HEK293 (cell line): ENCODE measurements at regions not wholly inside any gene's neighbourhood (a gene's known extent, or its start where the extent isn't known, plus 50 kb on each side); places are given as distances from the start of the nearest gene placed in this dataset.

Experiments
- CTCF ChIA-PET: fragments of 350-600 bp; formaldehyde crosslinking; extraction: SDS; loops from one replicate; lab custom pipeline; 2021; ENCODE audit warnings: antibody characterized with exemption; lab: Yijun Ruan, JAX
- POLR2A ChIA-PET: fragments of 300-600 bp; formaldehyde crosslinking; extraction: SDS; loops from one replicate; lab custom pipeline; 2020; ENCODE audit warnings: antibody characterized with exemption, inconsistent platforms; lab: Yijun Ruan, JAX
- H3K27ac ChIP-seq: fragments of 200-500 bp; sonication (Bioruptor generic); 2 replicates; pipeline ENCODE4 v1.5.1; 2014; ENCODE audit warnings: low read depth, low read length, control low read depth, inconsistent platforms; ENCODE audit errors: extremely low read depth
- H3K36me3 ChIP-seq, 2 experiments: fragments of 200-500 bp in 1 of 2; sonication (Bioruptor generic) in 1 of 2; 1 replicate in 1 of 2; 2 replicates in 1 of 2; pipeline ENCODE4 v1.5.1; 2014 to 2017; ENCODE audit warnings: inconsistent platforms in 2 of 2, low read length in 2 of 2; ENCODE audit not compliant: control insufficient read depth in 2 of 2, insufficient read depth in 1 of 2
- H3K4me1 ChIP-seq: fragments of 200-500 bp; sonication (Bioruptor generic); 2 replicates; pipeline ENCODE4 v1.5.1; 2014; ENCODE audit warnings: mild to moderate bottlenecking, low read length, inconsistent platforms; ENCODE audit not compliant: control insufficient read depth, insufficient read depth
- H3K4me3 ChIP-seq: 2 replicates; pipeline ENCODE4 v1.5.1; 2011; ENCODE audit warnings: low read depth, mild to moderate bottlenecking, control low read depth, low read length, moderate library complexity
- H3K9me3 ChIP-seq: fragments of 200-500 bp; sonication (Bioruptor generic); 2 replicates; pipeline ENCODE4 v1.5.1; 2014; ENCODE audit warnings: low read depth, low read length, inconsistent platforms; ENCODE audit not compliant: control insufficient read depth, insufficient read depth
- PRDM1 ChIP-seq: fragments of 450-650 bp; formaldehyde crosslinking; IDR thresholded peaks from 2 replicates; pipeline ENCODE4; 2016; ENCODE audit warnings: missing biosample characterization, missing genetic modification characterization
- ZBTB21 ChIP-seq: fragments of 450-650 bp; formaldehyde crosslinking; IDR thresholded peaks from 2 replicates; pipeline ENCODE4 v1.5.1; 2017; ENCODE audit warnings: missing biosample characterization, missing genetic modification characterization
- ZFP3 ChIP-seq: fragments of 450-650 bp; formaldehyde crosslinking; IDR thresholded peaks from 2 replicates; pipeline ENCODE4 v1.5.1; 2016; ENCODE audit warnings: low read depth, missing biosample characterization, missing genetic modification characterization
- ZIC2 ChIP-seq: fragments of 450-650 bp; formaldehyde crosslinking; IDR thresholded peaks from 2 replicates; pipeline ENCODE4 v1.5.1; 2016; ENCODE audit warnings: missing biosample characterization, missing genetic modification characterization
- ZNF138 ChIP-seq: fragments of 450-650 bp; formaldehyde crosslinking; IDR thresholded peaks from 2 replicates; pipeline ENCODE4 v1.5.1; 2016; ENCODE audit warnings: missing biosample characterization, missing genetic modification characterization, borderline replicate concordance
- ZNF223 ChIP-seq: fragments of 450-650 bp; formaldehyde crosslinking; IDR thresholded peaks from 2 replicates; pipeline ENCODE4 v1.5.1; 2016; ENCODE audit warnings: missing biosample characterization, missing genetic modification characterization
- ZNF24 ChIP-seq: fragments of 450-650 bp; formaldehyde crosslinking; IDR thresholded peaks from 2 replicates; pipeline ENCODE4 v1.5.1; 2016; ENCODE audit warnings: missing biosample characterization, missing genetic modification characterization
- ZNF248 ChIP-seq: fragments of 450-650 bp; formaldehyde crosslinking; IDR thresholded peaks from 2 replicates; pipeline ENCODE4 v1.5.1; 2017; ENCODE audit warnings: missing biosample characterization, missing genetic modification characterization
- ZNF391 ChIP-seq: fragments of 450-650 bp; formaldehyde crosslinking; IDR thresholded peaks from 2 replicates; pipeline ENCODE4 v1.5.1; 2016; ENCODE audit warnings: low read depth, missing biosample characterization, missing genetic modification characterization, borderline replicate concordance
- ZNF398 ChIP-seq: fragments of 450-650 bp; formaldehyde crosslinking; IDR thresholded peaks from 2 replicates; pipeline ENCODE4 v1.5.1; 2017; ENCODE audit warnings: missing biosample characterization, missing genetic modification characterization
- ZNF433 ChIP-seq: fragments of 450-650 bp; formaldehyde crosslinking; IDR thresholded peaks from 2 replicates; pipeline ENCODE4 v1.5.1; 2016; ENCODE audit warnings: missing biosample characterization, missing genetic modification characterization, low read depth
- ZNF473 ChIP-seq: fragments of 450-650 bp; formaldehyde crosslinking; IDR thresholded peaks from 2 replicates; pipeline ENCODE4 v1.5.1; 2017; ENCODE audit warnings: missing biosample characterization, missing genetic modification characterization
- ZNF514 ChIP-seq: fragments of 450-650 bp; formaldehyde crosslinking; IDR thresholded peaks from 2 replicates; pipeline ENCODE4 v1.5.1; 2016; ENCODE audit warnings: missing biosample characterization, missing genetic modification characterization
- ZNF529 ChIP-seq: fragments of 450-650 bp; formaldehyde crosslinking; IDR thresholded peaks from 2 replicates; pipeline ENCODE4 v1.5.1; 2017; ENCODE audit warnings: missing genetic modification characterization, missing biosample characterization; ENCODE audit not compliant: insufficient replicate concordance
- ZNF624 ChIP-seq: fragments of 450-650 bp; formaldehyde crosslinking; IDR thresholded peaks from 2 replicates; pipeline ENCODE4 v1.5.1; 2017; ENCODE audit warnings: missing biosample characterization, missing genetic modification characterization
- ZNF704 ChIP-seq: fragments of 450-650 bp; formaldehyde crosslinking; IDR thresholded peaks from 2 replicates; pipeline ENCODE4 v1.5.1; 2016; ENCODE audit warnings: missing biosample characterization, missing genetic modification characterization
- ZNF777 ChIP-seq: fragments of 450-650 bp; formaldehyde crosslinking; IDR thresholded peaks from 2 replicates; pipeline ENCODE4 v1.5.1; 2017; ENCODE audit warnings: missing biosample characterization, missing genetic modification characterization, borderline replicate concordance
- TF ChIP-seq, protein P1 (sequence below): fragments of 450-650 bp; formaldehyde crosslinking; conservative IDR thresholded peaks from 2 replicates; pipeline ENCODE4 v1.5.1; 2016; ENCODE audit warnings: low read depth, missing biosample characterization, missing genetic modification characterization
- TF ChIP-seq, protein P2 (sequence below): sonication (generic); formaldehyde crosslinking; IDR thresholded peaks from 2 replicates; pipeline ENCODE4 v1.8.1; 2022; ENCODE audit warnings: mild to moderate bottlenecking, moderate library complexity, missing genetic modification reagents
- TF ChIP-seq, protein P3 (sequence below): fragments of 450-650 bp; formaldehyde crosslinking; IDR thresholded peaks from 2 replicates; pipeline ENCODE4 v1.5.1; 2016; ENCODE audit warnings: missing biosample characterization, missing genetic modification characterization
- TF ChIP-seq, protein P4 (sequence below): IDR thresholded peaks from 2 replicates; pipeline ENCODE4 v1.6.1; 2011; ENCODE audit warnings: mild to moderate bottlenecking, low read depth, low read length, borderline replicate concordance

- H3K4me3 ChIP-seq = no peak overlapping the region
- no peaks in the 10 kb centered on the region for H3K36me3 ChIP-seq
- TF ChIP-seq ZNF24 = no peak
- peak; percentile 46; the same call in 1 of the 2 replicates for TF ChIP-seq ZIC2 (tag by site-specific recombination)
- TF ChIP-seq ZFP3 (tag by site-specific recombination) = no peak
- H3K4me1 ChIP-seq = no peaks in the 10 kb centered on the region
- ChIA-PET CTCF (interaction anchor here (0.6 to 1.4 kb wide), 4 partner anchors 17 to 216 kb away, joined by 3 to 5 read pairs (median 4); no protein-coding TSS in a partner anchor), POLR2A (no interaction called here)
- H3K27ac ChIP-seq = no peak overlapping the region
- H3K9me3 ChIP-seq = no peaks in the 10 kb centered on the region
Measured at GRCh38 chr19:31127134-31127967, 221.9 kb downstream of the TSHZ3 start.

- no peaks in the 10 kb centered on the region for H3K4me1 ChIP-seq
- no peaks in the 10 kb centered on the region for H3K9me3 ChIP-seq
- no peak overlapping the region for H3K27ac ChIP-seq
- no peak overlapping the region for H3K4me3 ChIP-seq
- ChIA-PET POLR2A (no interaction called here), CTCF (interaction anchor here (0.9 to 1.4 kb wide), 3 partner anchors 16 to 1099 kb away, joined by 3 to 5 read pairs (median 4); no protein-coding TSS in a partner anchor)
- H3K36me3 ChIP-seq = no peaks in the 10 kb centered on the region
- TF ChIP-seq, protein P1, sequence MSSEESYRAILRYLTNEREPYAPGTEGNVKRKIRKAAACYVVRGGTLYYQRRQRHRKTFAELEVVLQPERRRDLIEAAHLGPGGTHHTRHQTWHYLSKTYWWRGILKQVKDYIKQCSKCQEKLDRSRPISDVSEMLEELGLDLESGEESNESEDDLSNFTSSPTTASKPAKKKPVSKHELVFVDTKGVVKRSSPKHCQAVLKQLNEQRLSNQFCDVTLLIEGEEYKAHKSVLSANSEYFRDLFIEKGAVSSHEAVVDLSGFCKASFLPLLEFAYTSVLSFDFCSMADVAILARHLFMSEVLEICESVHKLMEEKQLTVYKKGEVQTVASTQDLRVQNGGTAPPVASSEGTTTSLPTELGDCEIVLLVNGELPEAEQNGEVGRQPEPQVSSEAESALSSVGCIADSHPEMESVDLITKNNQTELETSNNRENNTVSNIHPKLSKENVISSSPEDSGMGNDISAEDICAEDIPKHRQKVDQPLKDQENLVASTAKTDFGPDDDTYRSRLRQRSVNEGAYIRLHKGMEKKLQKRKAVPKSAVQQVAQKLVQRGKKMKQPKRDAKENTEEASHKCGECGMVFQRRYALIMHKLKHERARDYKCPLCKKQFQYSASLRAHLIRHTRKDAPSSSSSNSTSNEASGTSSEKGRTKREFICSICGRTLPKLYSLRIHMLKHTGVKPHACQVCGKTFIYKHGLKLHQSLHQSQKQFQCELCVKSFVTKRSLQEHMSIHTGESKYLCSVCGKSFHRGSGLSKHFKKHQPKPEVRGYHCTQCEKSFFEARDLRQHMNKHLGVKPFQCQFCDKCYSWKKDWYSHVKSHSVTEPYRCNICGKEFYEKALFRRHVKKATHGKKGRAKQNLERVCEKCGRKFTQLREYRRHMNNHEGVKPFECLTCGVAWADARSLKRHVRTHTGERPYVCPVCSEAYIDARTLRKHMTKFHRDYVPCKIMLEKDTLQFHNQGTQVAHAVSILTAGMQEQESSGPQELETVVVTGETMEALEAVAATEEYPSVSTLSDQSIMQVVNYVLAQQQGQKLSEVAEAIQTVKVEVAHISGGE = no peak
- TF ChIP-seq ZNF433 (tag by site-specific recombination) (no peak), ZBTB21 (no peak), ZNF138 (tag by site-specific recombination) (no peak), ZNF223 (tag by site-specific recombination) (no peak), ZNF473 (no peak), ZNF248 (tag by site-specific recombination) (no peak), ZNF529 (no peak), PRDM1 (tag by site-specific recombination) (no peak), ZNF398 (tag by site-specific recombination) (no peak), ZNF704 (no peak), ZNF777 (tag by site-specific recombination) (no peak), ZNF624 (tag by site-specific recombination) (no peak), ZNF391 (tag by site-specific recombination) (no peak), ZNF514 (tag by site-specific recombination) (no peak)
- TF ChIP-seq, protein P2, sequence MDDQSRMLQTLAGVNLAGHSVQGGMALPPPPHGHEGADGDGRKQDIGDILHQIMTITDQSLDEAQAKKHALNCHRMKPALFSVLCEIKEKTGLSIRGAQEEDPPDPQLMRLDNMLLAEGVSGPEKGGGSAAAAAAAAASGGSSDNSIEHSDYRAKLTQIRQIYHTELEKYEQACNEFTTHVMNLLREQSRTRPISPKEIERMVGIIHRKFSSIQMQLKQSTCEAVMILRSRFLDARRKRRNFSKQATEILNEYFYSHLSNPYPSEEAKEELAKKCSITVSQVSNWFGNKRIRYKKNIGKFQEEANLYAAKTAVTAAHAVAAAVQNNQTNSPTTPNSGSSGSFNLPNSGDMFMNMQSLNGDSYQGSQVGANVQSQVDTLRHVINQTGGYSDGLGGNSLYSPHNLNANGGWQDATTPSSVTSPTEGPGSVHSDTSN (CRISPR knock-in tag) = no peak
- TF ChIP-seq, protein P3, sequence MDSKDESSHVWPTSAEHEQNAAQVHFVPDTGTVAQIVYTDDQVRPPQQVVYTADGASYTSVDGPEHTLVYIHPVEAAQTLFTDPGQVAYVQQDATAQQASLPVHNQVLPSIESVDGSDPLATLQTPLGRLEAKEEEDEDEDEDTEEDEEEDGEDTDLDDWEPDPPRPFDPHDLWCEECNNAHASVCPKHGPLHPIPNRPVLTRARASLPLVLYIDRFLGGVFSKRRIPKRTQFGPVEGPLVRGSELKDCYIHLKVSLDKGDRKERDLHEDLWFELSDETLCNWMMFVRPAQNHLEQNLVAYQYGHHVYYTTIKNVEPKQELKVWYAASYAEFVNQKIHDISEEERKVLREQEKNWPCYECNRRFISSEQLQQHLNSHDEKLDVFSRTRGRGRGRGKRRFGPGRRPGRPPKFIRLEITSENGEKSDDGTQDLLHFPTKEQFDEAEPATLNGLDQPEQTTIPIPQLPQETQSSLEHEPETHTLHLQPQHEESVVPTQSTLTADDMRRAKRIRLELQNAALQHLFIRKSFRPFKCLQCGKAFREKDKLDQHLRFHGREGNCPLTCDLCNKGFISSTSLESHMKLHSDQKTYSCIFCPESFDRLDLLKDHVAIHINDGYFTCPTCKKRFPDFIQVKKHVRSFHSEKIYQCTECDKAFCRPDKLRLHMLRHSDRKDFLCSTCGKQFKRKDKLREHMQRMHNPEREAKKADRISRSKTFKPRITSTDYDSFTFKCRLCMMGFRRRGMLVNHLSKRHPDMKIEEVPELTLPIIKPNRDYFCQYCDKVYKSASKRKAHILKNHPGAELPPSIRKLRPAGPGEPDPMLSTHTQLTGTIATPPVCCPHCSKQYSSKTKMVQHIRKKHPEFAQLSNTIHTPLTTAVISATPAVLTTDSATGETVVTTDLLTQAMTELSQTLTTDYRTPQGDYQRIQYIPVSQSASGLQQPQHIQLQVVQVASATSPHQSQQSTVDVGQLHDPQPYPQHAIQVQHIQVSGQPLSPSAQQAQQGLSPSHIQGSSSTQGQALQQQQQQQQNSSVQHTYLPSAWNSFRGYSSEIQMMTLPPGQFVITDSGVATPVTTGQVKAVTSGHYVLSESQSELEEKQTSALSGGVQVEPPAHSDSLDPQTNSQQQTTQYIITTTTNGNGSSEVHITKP (tag by site-specific recombination) = no peak
- TF ChIP-seq, protein P4, sequence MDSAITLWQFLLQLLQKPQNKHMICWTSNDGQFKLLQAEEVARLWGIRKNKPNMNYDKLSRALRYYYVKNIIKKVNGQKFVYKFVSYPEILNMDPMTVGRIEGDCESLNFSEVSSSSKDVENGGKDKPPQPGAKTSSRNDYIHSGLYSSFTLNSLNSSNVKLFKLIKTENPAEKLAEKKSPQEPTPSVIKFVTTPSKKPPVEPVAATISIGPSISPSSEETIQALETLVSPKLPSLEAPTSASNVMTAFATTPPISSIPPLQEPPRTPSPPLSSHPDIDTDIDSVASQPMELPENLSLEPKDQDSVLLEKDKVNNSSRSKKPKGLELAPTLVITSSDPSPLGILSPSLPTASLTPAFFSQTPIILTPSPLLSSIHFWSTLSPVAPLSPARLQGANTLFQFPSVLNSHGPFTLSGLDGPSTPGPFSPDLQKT = no peak
Measured at GRCh38 chr19:31126236-31126635, 223.0 kb downstream of the TSHZ3 start.
